Endodermal cell (in vitro differentiated cells): ENCODE measurements at regions not wholly inside any gene's neighbourhood (a gene's known extent, or its start where the extent isn't known, plus 50 kb on each side); places are given as distances from the start of the nearest gene placed in this dataset.

ENCODE experiments used
- DNase-seq: peaks from one replicate; pipeline ENCODE4 v3.0.0-alpha.2; 2017
- H3K27ac ChIP-seq: 2 replicates; pipeline ENCODE4 v1.5.1; 2013; ENCODE audit warnings: mild to moderate bottlenecking, low read depth, low read length, moderate library complexity
- H3K27me3 ChIP-seq: 2 replicates; pipeline ENCODE4 v1.6.1; 2013; ENCODE audit warnings: mild to moderate bottlenecking, low read length, moderate library complexity; ENCODE audit not compliant: insufficient read depth, control insufficient read depth, poor library complexity, severe bottlenecking
- H3K36me3 ChIP-seq: 2 replicates; pipeline ENCODE4 v1.7.0; 2013; ENCODE audit warnings: mild to moderate bottlenecking, low read length, moderate library complexity; ENCODE audit not compliant: control insufficient read depth, insufficient read depth
- H3K4me1 ChIP-seq: one replicate; pipeline ENCODE4 v1.7.0; 2013; ENCODE audit warnings: low read length; ENCODE audit not compliant: control insufficient read depth, insufficient read depth
- H3K4me3 ChIP-seq: 2 replicates; pipeline ENCODE4 v1.5.1; 2013; ENCODE audit warnings: mild to moderate bottlenecking, low read length, moderate library complexity
- H3K9ac ChIP-seq: 2 replicates; pipeline ENCODE4 v1.6.1; 2013; ENCODE audit warnings: mild to moderate bottlenecking, low read length, moderate library complexity; ENCODE audit not compliant: poor library complexity, severe bottlenecking; ENCODE audit errors: extremely low read depth
- H3K9me3 ChIP-seq: 2 replicates; pipeline ENCODE4 v1.6.1; 2013; ENCODE audit warnings: mild to moderate bottlenecking, low read length, moderate library complexity; ENCODE audit not compliant: control insufficient read depth
- H3K27ac Mint-ChIP-seq: 2 replicates; pipeline ENCODE4 v1.8.0; 2020; ENCODE audit warnings: mixed read lengths
- H3K27me3 Mint-ChIP-seq: 2 replicates; pipeline ENCODE4 v1.8.0; 2021; ENCODE audit warnings: mild to moderate bottlenecking, mixed read lengths; ENCODE audit not compliant: insufficient read depth
- H3K36me3 Mint-ChIP-seq: 2 replicates; pipeline ENCODE4 v1.8.0; 2020; ENCODE audit warnings: low read depth, mixed read lengths
- H3K4me1 Mint-ChIP-seq: 2 replicates; pipeline ENCODE4 v1.8.0; 2020; ENCODE audit warnings: mixed read lengths
- H3K4me3 Mint-ChIP-seq: 2 replicates; pipeline ENCODE4 v1.8.0; 2020; ENCODE audit warnings: mild to moderate bottlenecking, moderate library complexity, mixed read lengths
- H3K9me3 Mint-ChIP-seq: 2 replicates; pipeline ENCODE4 v1.8.0; 2020; ENCODE audit warnings: mild to moderate bottlenecking, mixed read lengths
- CTCF ChIP-seq: fragments of 200-600 bp; sonication (generic); conservative IDR thresholded peaks from 2 replicates; pipeline ENCODE4 v1.5.0; 2021; ENCODE audit warnings: antibody characterized with exemption, mild to moderate bottlenecking
- WGBS, 2 experiments: methylation state at CpG; one replicate each; pipeline versions ENCODE4 v1.1.5 to v1.1.7; 2013; ENCODE audit warnings: missing lambda C conversion rate in 2 of 2, mixed read lengths in 1 of 2; ENCODE audit not compliant: insufficient coverage in 1 of 2, insufficient read length in 1 of 2; 5-methylcytosine and 5-hydroxymethylcytosine counted together

DNA sequence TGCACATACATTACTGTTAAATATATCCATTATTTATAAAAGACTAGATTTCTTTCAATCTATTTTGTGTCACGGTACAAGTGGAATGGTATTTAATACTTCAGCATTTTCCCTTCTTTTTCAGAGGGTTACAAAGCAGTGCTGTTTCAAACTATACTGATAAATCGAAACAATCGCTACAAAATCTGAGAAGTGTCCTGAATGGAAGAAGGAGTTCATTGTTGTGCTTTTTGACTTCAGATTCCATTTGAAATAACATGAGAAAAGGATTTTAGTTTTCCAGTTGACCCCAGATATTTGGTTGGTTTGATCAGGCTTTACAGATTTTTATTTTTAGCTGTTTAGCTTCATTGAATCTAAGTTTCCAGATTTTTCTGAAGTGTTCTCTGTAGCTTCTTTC lies 292.1 kb upstream of the ANKRD50 start:
- no peak for TF ChIP-seq CTCF
- no peaks in the 10 kb centered on the region for H3K36me3 ChIP-seq
- H3K4me3 ChIP-seq = no peak overlapping the region
- H3K9me3 ChIP-seq = peaks cover 9% of the 10 kb centered on the region
- Mint-ChIP-seq H3K27ac (no peak overlapping the region), H3K9me3 (peaks cover 13% of the 10 kb centered on the region), H3K4me3 (no peak overlapping the region), H3K4me1 (no peaks in the 10 kb centered on the region), H3K36me3 (peaks cover 4% of the 10 kb centered on the region), H3K27me3 (no peaks in the 10 kb centered on the region)
- H3K27ac ChIP-seq = no peak overlapping the region
- H3K9ac ChIP-seq = no peak overlapping the region
- no peak for DNase-seq
- 96 to 100% methylated on average over 2 to 3 of the region's 3 CpGs for WGBS, 2 experiments
- no peaks in the 10 kb centered on the region for H3K4me1 ChIP-seq
- no peaks in the 10 kb centered on the region for H3K27me3 ChIP-seq

DNA sequence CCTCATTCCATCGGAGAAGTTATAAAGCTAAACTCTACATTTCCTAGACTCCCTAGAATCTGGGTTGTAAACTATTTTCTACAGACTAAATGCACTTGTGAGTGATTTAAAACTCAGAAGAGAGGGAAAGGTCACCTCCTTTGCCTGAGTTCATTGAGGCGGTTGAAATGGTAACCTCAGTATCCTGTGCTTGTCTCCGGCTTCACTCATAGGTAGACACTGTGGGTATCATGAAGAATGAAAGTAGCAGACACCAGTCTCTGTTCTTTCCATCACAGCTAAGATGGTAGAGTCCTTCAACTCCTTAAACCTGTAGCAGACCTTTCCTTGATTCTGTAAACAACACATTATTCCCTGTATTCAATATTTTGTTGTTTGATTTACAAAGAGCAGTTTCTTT lies 291.3 kb upstream of the ANKRD50 start:
- H3K9me3 ChIP-seq = peaks cover 9% of the 10 kb centered on the region
- no peaks in the 10 kb centered on the region for H3K27me3 Mint-ChIP-seq
- TF ChIP-seq CTCF = no peak
- H3K9me3 Mint-ChIP-seq = peaks cover 13% of the 10 kb centered on the region
- peaks cover 4% of the 10 kb centered on the region for H3K36me3 Mint-ChIP-seq
- no peak for DNase-seq
- H3K4me1 ChIP-seq = no peaks in the 10 kb centered on the region
- H3K9ac ChIP-seq = no peak overlapping the region
- H3K27ac Mint-ChIP-seq = no peak overlapping the region
- 92 to 100% methylated on average over 1 to 3 of the region's 3 CpGs for WGBS, 2 experiments
- H3K27ac ChIP-seq = no peak overlapping the region
- H3K4me1 Mint-ChIP-seq = no peaks in the 10 kb centered on the region
- no peak overlapping the region for H3K4me3 ChIP-seq
- no peaks in the 10 kb centered on the region for H3K36me3 ChIP-seq
- H3K4me3 Mint-ChIP-seq = no peak overlapping the region
- no peaks in the 10 kb centered on the region for H3K27me3 ChIP-seq

DNA sequence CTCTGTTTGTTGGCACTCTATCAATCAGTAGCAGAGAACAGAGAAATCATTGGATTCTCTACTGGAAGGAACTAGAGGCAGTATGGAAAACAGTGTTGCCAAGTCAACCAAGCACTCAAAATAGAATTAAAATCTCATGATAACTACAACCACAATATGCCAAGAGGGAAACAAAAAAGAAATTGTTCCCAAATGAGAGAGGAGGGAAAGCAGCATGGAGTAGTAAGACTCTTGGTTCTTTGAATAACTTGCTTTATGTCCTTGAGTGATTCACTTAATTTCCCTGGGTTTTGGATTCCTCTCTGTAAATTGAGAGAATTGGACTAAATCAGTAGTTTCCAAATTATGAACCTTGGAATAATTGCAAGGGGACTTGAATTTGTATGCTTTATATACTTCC lies 285.5 kb upstream of the ANKRD50 start:
- H3K4me3 Mint-ChIP-seq = no peak overlapping the region

More for the DNA sequence above, 285.5 kb upstream of the ANKRD50 start:
- Mint-ChIP-seq H3K36me3 (no peaks in the 10 kb centered on the region), H3K9me3 (no peaks in the 10 kb centered on the region), H3K4me1 (no peaks in the 10 kb centered on the region), H3K27me3 (no peaks in the 10 kb centered on the region), H3K27ac (no peak overlapping the region)
- no peak overlapping the region for H3K9ac ChIP-seq
- TF ChIP-seq CTCF = no peak
- H3K27me3 ChIP-seq = no peaks in the 10 kb centered on the region
- no peak overlapping the region for H3K27ac ChIP-seq
- H3K9me3 ChIP-seq = no peaks in the 10 kb centered on the region
- DNase-seq = no peak
- H3K36me3 ChIP-seq = no peaks in the 10 kb centered on the region
- no peaks in the 10 kb centered on the region for H3K4me1 ChIP-seq
- no peak overlapping the region for H3K4me3 ChIP-seq
